CD4-positive, alpha-beta T cell (primary cell): ENCODE measurements at regions not wholly inside any gene's neighbourhood (a gene's known extent, or its start where the extent isn't known, plus 50 kb on each side); places are given as distances from the start of the nearest gene placed in this dataset.
A peak's percentile ranks its signal among the peaks of the same experiment; 100 is the strongest.

ENCODE experiments used
- ATAC-seq: fragments of 200-7000 bp; cut with Tn5 transposase; one replicate; pipeline ENCODE4 v1.10.0; 2022; ENCODE audit warnings: mild to moderate bottlenecking; ENCODE audit not compliant: poor library complexity
- CTCF ChIA-PET: fragments of 350-600 bp; sonication (Branson Sonifier 250); formaldehyde crosslinking; loops from one replicate; lab custom pipeline; 2021; ENCODE audit warnings: antibody characterized with exemption, inconsistent platforms; lab: Charles Lee
- POLR2A ChIA-PET: fragments of 350-600 bp; sonication (Branson Sonifier 250); formaldehyde crosslinking; loops from one replicate; lab custom pipeline; 2021; ENCODE audit warnings: antibody characterized with exemption, inconsistent platforms; lab: Charles Lee
- DNase-seq, 14 experiments: peaks; one replicate each; pipeline ENCODE4 v3.0.0-alpha.2; 2013 to 2020; ENCODE audit warnings: mixed read lengths in 2 of 14
- H3K27ac ChIP-seq, 2 donors: one replicate each; pipeline versions ENCODE4 v1.5.1 to v1.7.0; 2013; ENCODE audit warnings: low read length in 2 of 2, low read depth in 1 of 2, mild to moderate bottlenecking in 1 of 2
- H3K27me3 ChIP-seq, 2 experiments: 1 replicate in 1 of 2; 2 replicates in 1 of 2; pipeline versions ENCODE4 v1.6.1 to v1.7.0; 2013; ENCODE audit warnings: low read length in 2 of 2, control low read depth in 1 of 2, mild to moderate bottlenecking in 1 of 2, moderate library complexity in 1 of 2; ENCODE audit not compliant: insufficient read depth in 2 of 2, control insufficient read depth in 1 of 2
- H3K36me3 ChIP-seq: one replicate; pipeline ENCODE4 v1.6.1; 2013; ENCODE audit warnings: low read length, control low read depth; ENCODE audit not compliant: insufficient read depth
- H3K4me1 ChIP-seq: one replicate; pipeline ENCODE4 v1.6.1; 2013; ENCODE audit warnings: low read length, control low read depth; ENCODE audit not compliant: insufficient read depth
- H3K4me3 ChIP-seq: one replicate; pipeline ENCODE4 v1.5.1; 2013; ENCODE audit warnings: mild to moderate bottlenecking, low read length, moderate library complexity
- H3K9me3 ChIP-seq, 2 experiments: 1 replicate in 1 of 2; 2 replicates in 1 of 2; pipeline versions ENCODE4 v1.6.1 to v1.7.0; 2013; ENCODE audit warnings: low read length in 2 of 2, mild to moderate bottlenecking in 2 of 2, control low read depth in 1 of 2, moderate library complexity in 1 of 2; ENCODE audit not compliant: control insufficient read depth in 1 of 2, insufficient read depth in 1 of 2
- H3K27ac Mint-ChIP-seq: one replicate; pipeline ENCODE4 v1.8.0; 2020; ENCODE audit warnings: mixed read lengths
- H3K27me3 Mint-ChIP-seq: one replicate; pipeline ENCODE4 v1.8.0; 2021; ENCODE audit warnings: mixed read lengths
- H3K36me3 Mint-ChIP-seq: one replicate; pipeline ENCODE4 v1.8.0; 2021; ENCODE audit warnings: low read depth, mixed read lengths
- H3K4me1 Mint-ChIP-seq: one replicate; pipeline ENCODE4 v1.8.0; 2021; ENCODE audit warnings: low read depth, mixed read lengths
- H3K4me3 Mint-ChIP-seq: one replicate; pipeline ENCODE4 v1.8.0; 2020; ENCODE audit warnings: mild to moderate bottlenecking, mixed read lengths
- H3K9me3 Mint-ChIP-seq: one replicate; pipeline ENCODE4 v1.8.0; 2020; ENCODE audit warnings: mixed read lengths
- intact Hi-C, 2 experiments: fragments of 100-400 bp; cut with DNase I in 1 of 2; cut with micrococcal nuclease in 1 of 2; formaldehyde crosslinking; loops; one replicate each; pipeline versions ENCODE4 v1.15.1 to v1.9.0; 2023 to 2025; cut with DNase I, micrococcal nuclease
- TF ChIP-seq, protein P1 (sequence below): fragments of 200-600 bp; IDR thresholded peaks from one replicate; pipeline ENCODE4 v1.8.0; 2022; ENCODE audit warnings: antibody characterized with exemption, mild to moderate bottlenecking

- Mint-ChIP-seq H3K27me3 (peaks cover 19% of the 10 kb centered on the region), H3K27ac (no peak overlapping the region), H3K4me1 (no peaks in the 10 kb centered on the region), H3K4me3 (no peak overlapping the region), H3K9me3 (no peaks in the 10 kb centered on the region), H3K36me3 (no peaks in the 10 kb centered on the region)
- Histone ChIP-seq H3K27ac (no peak overlapping the region), H3K4me1 (no peaks in the 10 kb centered on the region), H3K9me3 (peaks cover 0 to 3% of the 10 kb centered on the region in 2 experiments), H3K36me3 (no peaks in the 10 kb centered on the region), H3K27me3 (peaks cover 0 to 17% of the 10 kb centered on the region in 2 experiments), H3K4me3 (no peak overlapping the region)
- TF ChIP-seq, protein P1, sequence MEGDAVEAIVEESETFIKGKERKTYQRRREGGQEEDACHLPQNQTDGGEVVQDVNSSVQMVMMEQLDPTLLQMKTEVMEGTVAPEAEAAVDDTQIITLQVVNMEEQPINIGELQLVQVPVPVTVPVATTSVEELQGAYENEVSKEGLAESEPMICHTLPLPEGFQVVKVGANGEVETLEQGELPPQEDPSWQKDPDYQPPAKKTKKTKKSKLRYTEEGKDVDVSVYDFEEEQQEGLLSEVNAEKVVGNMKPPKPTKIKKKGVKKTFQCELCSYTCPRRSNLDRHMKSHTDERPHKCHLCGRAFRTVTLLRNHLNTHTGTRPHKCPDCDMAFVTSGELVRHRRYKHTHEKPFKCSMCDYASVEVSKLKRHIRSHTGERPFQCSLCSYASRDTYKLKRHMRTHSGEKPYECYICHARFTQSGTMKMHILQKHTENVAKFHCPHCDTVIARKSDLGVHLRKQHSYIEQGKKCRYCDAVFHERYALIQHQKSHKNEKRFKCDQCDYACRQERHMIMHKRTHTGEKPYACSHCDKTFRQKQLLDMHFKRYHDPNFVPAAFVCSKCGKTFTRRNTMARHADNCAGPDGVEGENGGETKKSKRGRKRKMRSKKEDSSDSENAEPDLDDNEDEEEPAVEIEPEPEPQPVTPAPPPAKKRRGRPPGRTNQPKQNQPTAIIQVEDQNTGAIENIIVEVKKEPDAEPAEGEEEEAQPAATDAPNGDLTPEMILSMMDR = peak; percentile 33
- CTCF ChIA-PET = no interaction called here
- no peak for ATAC-seq
- intact Hi-C loops = no loop called here
- POLR2A ChIA-PET = no interaction called here
- DNase-seq = no peak
Measured at GRCh38 chr2:108169982-108170625, 69.7 kb upstream of the SULT1C3 start.

- Mint-ChIP-seq H3K27me3 (peaks cover 25% of the 10 kb centered on the region), H3K27ac (no peak overlapping the region), H3K4me1 (no peaks in the 10 kb centered on the region), H3K36me3 (no peaks in the 10 kb centered on the region), H3K9me3 (no peaks in the 10 kb centered on the region), H3K4me3 (no peak overlapping the region)
- Histone ChIP-seq H3K27ac (no peak overlapping the region), H3K4me3 (no peak overlapping the region), H3K27me3 (peaks cover 0 to 17% of the 10 kb centered on the region in 2 experiments), H3K36me3 (no peaks in the 10 kb centered on the region), H3K4me1 (no peaks in the 10 kb centered on the region), H3K9me3 (peaks cover 0 to 3% of the 10 kb centered on the region in 2 experiments)
- CTCF ChIA-PET = no interaction called here
- intact Hi-C loops = no loop called here
- ATAC-seq (no peak), DNase-seq (no peak)
- POLR2A ChIA-PET = no interaction called here
- TF ChIP-seq, protein P1 = no peak
Measured at GRCh38 chr2:108171657-108172056, 68.1 kb upstream of the SULT1C3 start.

- no peak overlapping the region for H3K4me3 Mint-ChIP-seq
- DNase-seq = no peak
- Histone ChIP-seq H3K4me1 (no peaks in the 10 kb centered on the region), H3K4me3 (no peak overlapping the region), H3K9me3 (no peaks in the 10 kb centered on the region), H3K27me3 (no peaks in the 10 kb centered on the region), H3K36me3 (no peaks in the 10 kb centered on the region), H3K27ac (no peak overlapping the region)
- TF ChIP-seq, protein P1 = no peak
- no peaks in the 10 kb centered on the region for H3K36me3 Mint-ChIP-seq
- H3K4me1 Mint-ChIP-seq = no peaks in the 10 kb centered on the region
- ChIA-PET POLR2A (no interaction called here), CTCF (no interaction called here)
- intact Hi-C loops = no loop called here
- no peaks in the 10 kb centered on the region for H3K9me3 Mint-ChIP-seq
- peaks cover 16% of the 10 kb centered on the region for H3K27me3 Mint-ChIP-seq
- no peak overlapping the region for H3K27ac Mint-ChIP-seq
- no peak for ATAC-seq
Measured at GRCh38 chr2:108182489-108182888, 57.3 kb upstream of the SULT1C3 start.
